Muscle layer of colon (tissue), 2 donors: ENCODE measurements at regions not wholly inside any gene's neighbourhood (a gene's known extent, or its start where the extent isn't known, plus 50 kb on each side); places are given as distances from the start of the nearest gene placed in this dataset.

Source experiments
- H3K27ac ChIP-seq: one replicate; pipeline ENCODE4 v1.7.0; 2013; ENCODE audit warnings: low read depth, mild to moderate bottlenecking, low read length, moderate library complexity
- H3K27me3 ChIP-seq, 2 donors: one replicate each; pipeline ENCODE4 v1.7.0; 2013; ENCODE audit warnings: low read length in 2 of 2, mild to moderate bottlenecking in 2 of 2; ENCODE audit not compliant: insufficient read depth in 2 of 2, control insufficient read depth in 1 of 2
- H3K36me3 ChIP-seq: one replicate; pipeline ENCODE4 v1.7.0; 2013; ENCODE audit warnings: mild to moderate bottlenecking, low read length; ENCODE audit not compliant: insufficient read depth
- H3K4me1 ChIP-seq: one replicate; pipeline ENCODE4 v1.7.0; 2013; ENCODE audit warnings: mild to moderate bottlenecking, low read length; ENCODE audit not compliant: insufficient read depth
- H3K4me3 ChIP-seq, 2 donors: one replicate each; pipeline ENCODE4 v1.7.0; 2013; ENCODE audit warnings: low read length in 2 of 2, low read depth in 1 of 2, mild to moderate bottlenecking in 1 of 2, moderate library complexity in 1 of 2
- H3K9ac ChIP-seq: one replicate; pipeline ENCODE4 v1.7.0; 2013; ENCODE audit warnings: low read length
- H3K9me3 ChIP-seq: one replicate; pipeline ENCODE4 v1.7.0; 2013; ENCODE audit warnings: mild to moderate bottlenecking, low read length
- donor health status: abdominal sarcoma.
- donor health status: Adenocarcinoma of cecum.

GRCh38 chr1:190540366-190540765, 62.7 kb upstream of the BRINP3 start:
- Histone ChIP-seq H3K4me1 (no peaks in the 10 kb centered on the region), H3K9me3 (no peaks in the 10 kb centered on the region), H3K27me3 (no peaks in the 10 kb centered on the region), H3K9ac (no peak overlapping the region), H3K36me3 (no peaks in the 10 kb centered on the region), H3K27ac (no peak overlapping the region), H3K4me3 (no peak overlapping the region)

GRCh38 chr1:190551638-190552037, 74.0 kb upstream of the BRINP3 start:
- H3K9ac ChIP-seq: no peak overlapping the region
- no peak overlapping the region for H3K27ac ChIP-seq
- H3K36me3 ChIP-seq: no peaks in the 10 kb centered on the region
- no peaks in the 10 kb centered on the region for H3K27me3 ChIP-seq
- H3K4me3 ChIP-seq: no peak overlapping the region
- no peaks in the 10 kb centered on the region for H3K9me3 ChIP-seq
- no peaks in the 10 kb centered on the region for H3K4me1 ChIP-seq

GRCh38 chr1:190560161-190560681, 82.6 kb upstream of the BRINP3 start:
- Histone ChIP-seq H3K4me3 (no peak overlapping the region), H3K9ac (no peak overlapping the region), H3K27me3 (no peaks in the 10 kb centered on the region)

GRCh38 chr1:190563230-190563629, 85.6 kb upstream of the BRINP3 start:
- no peak overlapping the region for H3K27ac ChIP-seq
- H3K36me3 ChIP-seq: no peaks in the 10 kb centered on the region
- no peak overlapping the region for H3K9ac ChIP-seq
- no peaks in the 10 kb centered on the region for H3K9me3 ChIP-seq
- H3K4me3 ChIP-seq: no peak overlapping the region
- no peaks in the 10 kb centered on the region for H3K27me3 ChIP-seq
- no peaks in the 10 kb centered on the region for H3K4me1 ChIP-seq

More at GRCh38 chr1:190560161-190560681, 82.6 kb upstream of the BRINP3 start:
- Histone ChIP-seq H3K9me3 (no peaks in the 10 kb centered on the region), H3K27ac (no peak overlapping the region), H3K36me3 (no peaks in the 10 kb centered on the region), H3K4me1 (no peaks in the 10 kb centered on the region)

GRCh38 chr1:190564117-190564516, 86.5 kb upstream of the BRINP3 start:
- Histone ChIP-seq H3K4me1 (no peaks in the 10 kb centered on the region), H3K9ac (no peak overlapping the region), H3K9me3 (no peaks in the 10 kb centered on the region), H3K4me3 (no peak overlapping the region), H3K27me3 (no peaks in the 10 kb centered on the region), H3K36me3 (no peaks in the 10 kb centered on the region), H3K27ac (no peak overlapping the region)

- Histone ChIP-seq H3K4me3 (no peak overlapping the region), H3K9ac (no peak overlapping the region), H3K4me1 (no peaks in the 10 kb centered on the region), H3K27ac (no peak overlapping the region), H3K9me3 (no peaks in the 10 kb centered on the region), H3K36me3 (no peaks in the 10 kb centered on the region), H3K27me3 (no peaks in the 10 kb centered on the region)
These were observed 100.4 kb upstream of the BRINP3 start for GRCh38 chr1:190578017-190578416.

GRCh38 chr1:190578526-190578925, 100.9 kb upstream of the BRINP3 start:
- H3K9ac ChIP-seq: no peak overlapping the region
- no peaks in the 10 kb centered on the region for H3K27me3 ChIP-seq
- H3K27ac ChIP-seq: no peak overlapping the region
- H3K9me3 ChIP-seq: no peaks in the 10 kb centered on the region
- no peak overlapping the region for H3K4me3 ChIP-seq
- no peaks in the 10 kb centered on the region for H3K4me1 ChIP-seq
- H3K36me3 ChIP-seq: no peaks in the 10 kb centered on the region

- Histone ChIP-seq H3K9ac (no peak overlapping the region), H3K4me3 (no peak overlapping the region), H3K4me1 (no peaks in the 10 kb centered on the region), H3K27me3 (no peaks in the 10 kb centered on the region), H3K9me3 (no peaks in the 10 kb centered on the region), H3K36me3 (no peaks in the 10 kb centered on the region), H3K27ac (no peak overlapping the region)
These were observed 102.0 kb upstream of the BRINP3 start for GRCh38 chr1:190579552-190580193.

GRCh38 chr1:190583862-190584261, 106.2 kb upstream of the BRINP3 start:
- Histone ChIP-seq H3K27me3 (no peaks in the 10 kb centered on the region), H3K36me3 (no peaks in the 10 kb centered on the region), H3K27ac (no peak overlapping the region), H3K4me3 (no peak overlapping the region), H3K9me3 (no peaks in the 10 kb centered on the region), H3K4me1 (no peaks in the 10 kb centered on the region), H3K9ac (no peak overlapping the region)

GRCh38 chr1:190588424-190588823, 110.8 kb upstream of the BRINP3 start:
- no peaks in the 10 kb centered on the region for H3K4me1 ChIP-seq
- no peaks in the 10 kb centered on the region for H3K36me3 ChIP-seq
- H3K9ac ChIP-seq: no peak overlapping the region
- H3K4me3 ChIP-seq: no peak overlapping the region
- no peaks in the 10 kb centered on the region for H3K27me3 ChIP-seq
- no peak overlapping the region for H3K27ac ChIP-seq
- H3K9me3 ChIP-seq: no peaks in the 10 kb centered on the region

GRCh38 chr1:190595438-190595837, 117.8 kb upstream of the BRINP3 start:
- Histone ChIP-seq H3K4me1 (no peaks in the 10 kb centered on the region), H3K4me3 (no peak overlapping the region), H3K27me3 (no peaks in the 10 kb centered on the region), H3K9ac (no peak overlapping the region), H3K36me3 (no peaks in the 10 kb centered on the region), H3K9me3 (no peaks in the 10 kb centered on the region), H3K27ac (no peak overlapping the region)

GRCh38 chr1:190597294-190597693, 119.6 kb upstream of the BRINP3 start:
- H3K9ac ChIP-seq: no peak overlapping the region
- H3K9me3 ChIP-seq: no peaks in the 10 kb centered on the region
- no peak overlapping the region for H3K27ac ChIP-seq
- H3K4me3 ChIP-seq: no peak overlapping the region
- no peaks in the 10 kb centered on the region for H3K36me3 ChIP-seq
- H3K27me3 ChIP-seq: no peaks in the 10 kb centered on the region
- no peaks in the 10 kb centered on the region for H3K4me1 ChIP-seq
